22Rv1 (cell line): ENCODE measurements at regions not wholly inside any gene's neighbourhood (a gene's known extent, or its start where the extent isn't known, plus 50 kb on each side); places are given as distances from the start of the nearest gene placed in this dataset.

Experiments used
- H3K27ac ChIP-seq: fragments of 450-650 bp; 2 replicates; pipeline ENCODE4 v1.5.1; 2017
- CTCF ChIP-seq: fragments of 450-650 bp; IDR thresholded peaks from 2 replicates; pipeline ENCODE4 v1.5.1; 2017; ENCODE audit warnings: mild to moderate bottlenecking
- ZFX ChIP-seq: fragments of 450-650 bp; IDR thresholded peaks from 2 replicates; pipeline ENCODE4 v1.6.1; 2017; ENCODE audit warnings: antibody characterized with exemption, borderline replicate concordance

GRCh38 chr17:70230850-70231640, 61.7 kb downstream of the KCNJ2 start:
- TF ChIP-seq CTCF (no peak), ZFX (no peak)

GRCh38 chr17:70232466-70232865, 63.1 kb downstream of the KCNJ2 start:
- H3K27ac ChIP-seq, result no peak overlapping the region
- no peak for TF ChIP-seq ZFX

More at GRCh38 chr17:70230850-70231640, 61.7 kb downstream of the KCNJ2 start:
- no peak overlapping the region for H3K27ac ChIP-seq

GRCh38 chr17:70235252-70235651, 65.9 kb downstream of the KCNJ2 start:
- TF ChIP-seq ZFX (no peak), CTCF (no peak)
- no peak overlapping the region for H3K27ac ChIP-seq

GRCh38 chr17:70238228-70238627, 68.9 kb downstream of the KCNJ2 start:
- no peak for TF ChIP-seq CTCF
- TF ChIP-seq ZFX, result no peak
- no peak overlapping the region for H3K27ac ChIP-seq

- no peak overlapping the region for H3K27ac ChIP-seq
- no peak for TF ChIP-seq CTCF
- TF ChIP-seq ZFX, result no peak
Measured at GRCh38 chr17:70238646-70239045, 69.3 kb downstream of the KCNJ2 start.

- TF ChIP-seq CTCF (no peak), ZFX (no peak)
- no peak overlapping the region for H3K27ac ChIP-seq
Measured at GRCh38 chr17:70239391-70239826, 70.1 kb downstream of the KCNJ2 start.

- H3K27ac ChIP-seq, result no peak overlapping the region
- TF ChIP-seq CTCF, result no peak
- no peak for TF ChIP-seq ZFX
Measured at GRCh38 chr17:70241071-70241470, 71.7 kb downstream of the KCNJ2 start.
